ENCODE measurements at regions not wholly inside any gene's neighbourhood (a gene's known extent, or its start where the extent isn't known, plus 50 kb on each side); places are given as distances from the start of the nearest gene placed in this dataset.

DNA sequence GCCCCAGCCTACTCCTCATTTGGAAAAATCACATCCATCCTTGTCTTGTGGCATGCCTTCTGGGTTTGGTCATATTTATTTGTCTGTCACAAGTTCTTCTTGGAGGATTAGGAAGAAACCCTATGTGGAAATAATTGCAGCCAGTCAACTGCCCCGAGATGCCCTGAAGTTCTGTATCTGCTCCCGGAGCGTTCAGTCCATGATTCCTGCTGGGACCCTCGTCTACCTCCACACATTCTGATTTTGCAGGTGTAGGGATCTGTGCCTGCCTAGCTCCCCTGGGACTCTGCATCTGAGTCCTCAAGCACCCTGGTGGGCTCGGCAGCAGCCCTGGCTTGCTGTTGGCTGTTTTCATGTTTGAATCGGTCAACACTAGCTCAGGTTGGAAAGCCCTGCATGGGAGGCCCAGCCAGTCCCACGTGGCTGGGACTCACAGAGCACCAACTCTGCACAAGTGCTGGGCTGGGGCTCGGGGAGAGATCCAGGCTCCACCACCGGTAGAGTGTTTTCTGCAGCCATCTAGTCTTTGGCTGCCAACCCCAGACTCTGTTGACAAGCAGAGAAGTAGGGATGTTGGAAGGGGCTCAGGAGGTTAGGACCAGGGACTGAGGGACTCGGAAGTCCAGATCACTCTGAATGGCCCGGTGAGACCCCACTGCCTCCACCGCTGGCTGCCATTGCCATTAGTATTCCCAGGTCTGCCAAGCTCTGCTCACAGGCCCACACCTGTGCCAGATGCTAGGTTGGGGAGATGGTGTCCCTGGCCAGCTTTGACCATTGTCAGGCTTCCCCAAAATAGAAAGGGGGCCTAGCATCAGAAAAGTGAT, 183.5 kb upstream of the CST7 start:
- BruUV-seq (replicated peaks): no TSS peak
- Histone ChIP-seq H3F3A (ENCODE audit: insufficient read depth, low read depth) (peaks cover 15% of the 10 kb centered on the region; the same call in 1 of the 2 replicates), H3K27me3 (ENCODE audit: insufficient read depth, low read depth) (no peaks in the 10 kb centered on the region), H3K27ac (no peak overlapping the region), H3K9me3 (ENCODE audit: insufficient read depth, low read depth) (no peaks in the 10 kb centered on the region), H4K20me1 (ENCODE audit: insufficient read depth) (no peaks in the 10 kb centered on the region), H2AFZ (no peak overlapping the region), H3K9me2 (ENCODE audit: insufficient read depth) (no peaks in the 10 kb centered on the region), H3K79me2 (ENCODE audit: low read depth) (no peaks in the 10 kb centered on the region), H3K4me2 (no peak overlapping the region), H3K4me1 (replicated peaks; ENCODE audit: insufficient read depth) (peaks cover 16% of the 10 kb centered on the region), H3K36me3 (ENCODE audit: low read depth) (no peaks in the 10 kb centered on the region), H3K4me3 (no peak overlapping the region)
- intact Hi-C loops (cut with micrococcal nuclease; ENCODE audit: unreplicated experiment): no loop called here
- ChIA-PET POLR2A (ENCODE audit: unreplicated experiment) (interaction anchor here (0.6 kb wide), 1 partner anchor 88 kb away, joined by 4 read pairs; no protein-coding TSS in a partner anchor), CTCF (no interaction called here)
- no peak for TF ChIP-seq EZH2 (IDR thresholded peaks at IDR 0.05; ENCODE audit: low read depth)
- TF ChIP-seq, protein P1, sequence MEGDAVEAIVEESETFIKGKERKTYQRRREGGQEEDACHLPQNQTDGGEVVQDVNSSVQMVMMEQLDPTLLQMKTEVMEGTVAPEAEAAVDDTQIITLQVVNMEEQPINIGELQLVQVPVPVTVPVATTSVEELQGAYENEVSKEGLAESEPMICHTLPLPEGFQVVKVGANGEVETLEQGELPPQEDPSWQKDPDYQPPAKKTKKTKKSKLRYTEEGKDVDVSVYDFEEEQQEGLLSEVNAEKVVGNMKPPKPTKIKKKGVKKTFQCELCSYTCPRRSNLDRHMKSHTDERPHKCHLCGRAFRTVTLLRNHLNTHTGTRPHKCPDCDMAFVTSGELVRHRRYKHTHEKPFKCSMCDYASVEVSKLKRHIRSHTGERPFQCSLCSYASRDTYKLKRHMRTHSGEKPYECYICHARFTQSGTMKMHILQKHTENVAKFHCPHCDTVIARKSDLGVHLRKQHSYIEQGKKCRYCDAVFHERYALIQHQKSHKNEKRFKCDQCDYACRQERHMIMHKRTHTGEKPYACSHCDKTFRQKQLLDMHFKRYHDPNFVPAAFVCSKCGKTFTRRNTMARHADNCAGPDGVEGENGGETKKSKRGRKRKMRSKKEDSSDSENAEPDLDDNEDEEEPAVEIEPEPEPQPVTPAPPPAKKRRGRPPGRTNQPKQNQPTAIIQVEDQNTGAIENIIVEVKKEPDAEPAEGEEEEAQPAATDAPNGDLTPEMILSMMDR (conservative IDR thresholded peaks at IDR 0.05): no peak
- no peak for DNase-seq

DNA sequence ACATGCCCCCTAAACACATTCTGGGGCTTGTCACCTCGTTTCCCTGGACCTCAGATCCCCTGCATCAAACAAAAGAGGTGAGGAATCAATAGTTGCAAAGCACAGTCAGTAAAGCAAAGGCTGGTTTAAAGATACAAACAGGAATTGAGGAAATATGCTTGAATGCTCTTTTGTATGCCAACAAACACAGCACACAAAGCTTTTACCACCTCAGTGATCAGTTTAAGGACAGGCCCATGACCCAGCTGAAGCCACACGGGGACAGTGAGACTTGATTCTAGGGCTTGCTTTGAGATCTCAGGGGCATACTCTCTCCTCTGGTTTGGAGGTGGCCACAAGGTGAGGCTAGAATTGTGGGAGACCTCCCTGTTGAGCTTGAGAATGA, 182.9 kb upstream of the CST7 start:
- TF ChIP-seq, protein P1 (conservative IDR thresholded peaks at IDR 0.05): no peak
- no peak for TF ChIP-seq EZH2 (IDR thresholded peaks at IDR 0.05; ENCODE audit: low read depth)
- CTCF ChIA-PET: no interaction called here

DNA sequence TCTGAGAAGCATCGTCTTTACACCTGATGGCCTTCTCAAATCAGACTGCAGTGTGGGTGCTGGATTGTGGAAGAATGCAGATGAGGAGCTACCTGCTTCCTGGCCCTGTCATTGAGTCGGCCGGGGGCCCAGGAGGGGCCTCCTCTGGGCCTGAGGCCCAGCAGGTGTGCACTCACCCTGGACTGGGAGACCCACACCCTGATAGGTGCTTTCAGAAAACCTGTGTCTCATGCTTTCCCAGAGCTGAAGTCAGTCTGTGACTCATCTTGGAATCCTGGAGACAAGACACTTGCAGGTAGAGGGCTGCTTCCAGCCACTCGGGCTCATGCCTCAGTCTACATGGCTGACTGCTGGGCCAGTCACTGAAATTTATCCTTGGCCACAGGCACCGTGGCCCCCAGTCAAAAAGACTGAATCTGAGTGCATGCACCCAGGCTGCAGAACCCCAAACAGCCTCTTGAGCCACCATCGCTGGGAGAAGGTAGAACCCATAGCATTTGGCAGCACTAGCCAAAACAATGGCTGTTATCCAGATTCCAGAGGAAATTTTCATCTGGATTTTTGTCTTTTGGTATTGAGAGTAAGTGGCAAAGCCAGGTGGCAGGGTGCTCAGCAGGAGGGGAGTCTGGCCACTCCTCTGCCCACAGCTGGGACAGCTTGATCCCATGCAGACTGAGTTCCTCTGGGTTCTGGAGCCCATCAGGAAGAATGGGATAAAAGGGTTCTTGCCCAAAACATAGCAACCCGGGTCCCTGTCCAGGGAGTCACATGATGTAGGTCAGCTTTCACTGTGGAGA, 182.0 kb upstream of the CST7 start:
- Histone ChIP-seq H3K79me2 (ENCODE audit: low read depth) (no peaks in the 10 kb centered on the region), H3F3A (ENCODE audit: insufficient read depth, low read depth) (peaks cover 15% of the 10 kb centered on the region; the same call in 1 of the 2 replicates), H3K4me1 (replicated peaks; ENCODE audit: insufficient read depth) (peaks cover 16% of the 10 kb centered on the region), H3K9me3 (ENCODE audit: insufficient read depth, low read depth) (no peaks in the 10 kb centered on the region), H3K27me3 (ENCODE audit: insufficient read depth, low read depth) (no peaks in the 10 kb centered on the region), H3K4me2 (no peak overlapping the region), H3K36me3 (ENCODE audit: low read depth) (no peaks in the 10 kb centered on the region), H4K20me1 (ENCODE audit: insufficient read depth) (no peaks in the 10 kb centered on the region), H2AFZ (no peak overlapping the region), H3K9me2 (ENCODE audit: insufficient read depth) (no peaks in the 10 kb centered on the region), H3K27ac (no peak overlapping the region), H3K4me3 (no peak overlapping the region)
- CTCF ChIA-PET: no interaction called here
- intact Hi-C loops (cut with micrococcal nuclease; ENCODE audit: unreplicated experiment): no loop called here
- BruUV-seq (replicated peaks): no TSS peak
- TF ChIP-seq, protein P1 (conservative IDR thresholded peaks at IDR 0.05): no peak
- no peak for TF ChIP-seq EZH2 (IDR thresholded peaks at IDR 0.05; ENCODE audit: low read depth)
- DNase-seq: no peak
- POLR2A ChIA-PET (ENCODE audit: unreplicated experiment): no interaction called here

More for the DNA sequence above, 182.9 kb upstream of the CST7 start:
- no TSS peak for BruUV-seq (replicated peaks)
- POLR2A ChIA-PET (ENCODE audit: unreplicated experiment): no interaction called here
- no peak for DNase-seq
- Histone ChIP-seq H3K4me3 (no peak overlapping the region), H3K4me2 (no peak overlapping the region), H3F3A (ENCODE audit: insufficient read depth, low read depth) (peaks cover 15% of the 10 kb centered on the region; the same call in 1 of the 2 replicates), H3K79me2 (ENCODE audit: low read depth) (no peaks in the 10 kb centered on the region), H3K36me3 (ENCODE audit: low read depth) (no peaks in the 10 kb centered on the region), H3K9me2 (ENCODE audit: insufficient read depth) (no peaks in the 10 kb centered on the region), H2AFZ (no peak overlapping the region), H3K9me3 (ENCODE audit: insufficient read depth, low read depth) (no peaks in the 10 kb centered on the region), H3K27ac (no peak overlapping the region), H3K27me3 (ENCODE audit: insufficient read depth, low read depth) (no peaks in the 10 kb centered on the region), H3K4me1 (replicated peaks; ENCODE audit: insufficient read depth) (peaks cover 16% of the 10 kb centered on the region), H4K20me1 (ENCODE audit: insufficient read depth) (no peaks in the 10 kb centered on the region)
- intact Hi-C loops (cut with micrococcal nuclease; ENCODE audit: unreplicated experiment): no loop called here

Measured in PC-9 (cell line).